Glomerular visceral epithelial cell (primary cell): ENCODE measurements at regions not wholly inside any gene's neighbourhood (a gene's known extent, or its start where the extent isn't known, plus 50 kb on each side); places are given as distances from the start of the nearest gene placed in this dataset.

Source experiments
- DNase-seq: peaks from one replicate; pipeline ENCODE4 v3.0.0-alpha.2; 2016; ENCODE audit errors: extremely low spot score

- DNase-seq: no peak
Observed at GRCh38 chr10:21326594-21327288, 198.7 kb downstream of the SKIDA1 start.

DNA sequence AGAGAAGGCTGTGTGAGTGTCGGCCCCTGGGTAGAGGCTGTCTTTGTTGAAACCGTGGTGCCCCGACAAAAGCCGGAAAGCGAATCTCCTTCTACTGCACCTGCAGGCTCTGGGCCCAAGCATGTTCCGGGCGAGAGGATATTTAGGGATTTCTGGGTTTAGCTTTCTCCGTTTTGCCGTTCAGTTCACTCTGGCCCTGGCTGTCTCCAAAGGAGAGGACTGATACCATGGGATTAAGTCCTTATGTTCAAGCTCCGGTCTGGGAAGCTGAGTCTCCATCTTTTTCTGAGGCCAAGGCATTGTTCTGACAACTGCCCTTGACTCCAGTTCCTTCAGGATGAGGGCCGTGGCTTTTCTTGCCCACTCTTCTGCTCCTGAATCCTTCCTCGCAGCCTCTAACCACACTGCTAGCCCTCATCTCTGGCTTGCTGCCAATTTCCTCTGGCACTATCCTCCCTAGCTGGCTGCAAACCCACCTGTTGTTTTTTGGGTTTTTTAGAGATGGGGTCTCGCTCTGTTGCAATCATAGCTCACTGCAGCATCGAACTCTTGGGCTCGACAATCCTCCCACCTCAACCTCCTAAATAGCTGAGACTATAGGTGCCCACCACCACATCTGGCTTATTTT, 206.8 kb downstream of the SKIDA1 start:
- peak; percentile 65 for DNase-seq

GRCh38 chr10:21317902-21318301, 207.6 kb downstream of the SKIDA1 start:
- peak; percentile 53 for DNase-seq

GRCh38 chr10:21315645-21316220, 209.7 kb downstream of the SKIDA1 start:
- DNase-seq: peak; percentile 96

DNA sequence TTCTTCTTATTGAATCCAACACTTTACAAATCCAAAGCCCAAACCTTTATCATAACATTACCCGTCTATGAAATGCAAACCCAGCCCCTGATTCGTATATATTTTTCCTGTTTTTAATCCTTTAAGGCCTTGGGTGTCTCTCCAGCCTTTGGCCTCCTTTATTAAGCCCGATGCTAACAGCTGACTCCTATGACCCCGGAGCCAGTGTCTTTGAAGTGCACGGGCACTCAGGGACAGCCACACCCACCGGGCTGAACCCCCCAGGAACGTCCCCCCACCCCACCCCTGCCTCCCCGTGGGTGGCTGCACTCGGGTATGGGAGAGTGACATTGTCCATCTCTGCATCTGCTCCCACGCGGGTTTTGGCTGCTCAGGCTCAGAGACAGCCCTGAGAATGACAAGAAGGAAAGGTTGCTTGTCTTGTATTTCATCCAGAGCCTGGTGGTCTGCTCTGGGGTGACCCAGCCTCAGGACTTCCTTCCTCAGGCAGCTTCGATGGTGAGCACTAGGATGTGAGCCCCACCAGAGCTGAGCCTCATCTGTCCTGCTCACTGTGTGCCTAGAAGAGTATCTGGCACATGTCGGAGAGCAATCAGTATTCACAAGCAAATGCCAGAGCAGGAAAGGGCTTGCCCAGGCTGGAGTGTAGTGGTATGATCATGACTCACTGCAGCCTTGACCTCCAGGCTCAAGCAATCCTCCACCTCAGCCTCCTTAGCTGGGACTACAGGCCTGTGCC, 210.4 kb downstream of the SKIDA1 start:
- peak; percentile 59 for DNase-seq

DNA sequence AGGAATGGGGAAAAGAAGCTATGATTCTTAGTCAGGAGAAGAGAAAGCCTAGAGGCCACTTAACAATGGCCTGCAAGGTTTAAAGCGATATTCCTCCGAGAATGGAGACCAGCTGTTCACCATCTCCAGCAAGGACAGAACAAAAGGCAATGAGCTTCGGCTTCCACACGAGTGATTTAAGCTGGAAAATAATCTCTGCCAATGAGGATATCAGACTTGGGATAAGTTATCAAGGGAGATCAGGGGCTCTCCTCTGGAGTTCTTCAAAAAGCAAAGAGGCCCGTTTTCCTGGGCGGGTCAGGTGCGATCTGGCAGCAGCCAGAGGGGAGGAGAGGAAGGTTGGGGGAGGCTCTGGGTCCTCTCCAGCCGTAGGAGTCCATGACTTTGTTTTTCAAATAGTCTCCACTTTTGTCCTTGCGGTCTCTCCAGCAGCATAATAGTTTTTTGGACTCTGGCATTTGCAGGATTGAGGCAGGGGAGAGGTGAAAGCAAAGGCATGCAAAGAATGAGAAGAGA, 211.3 kb downstream of the SKIDA1 start:
- no peak for DNase-seq

DNA sequence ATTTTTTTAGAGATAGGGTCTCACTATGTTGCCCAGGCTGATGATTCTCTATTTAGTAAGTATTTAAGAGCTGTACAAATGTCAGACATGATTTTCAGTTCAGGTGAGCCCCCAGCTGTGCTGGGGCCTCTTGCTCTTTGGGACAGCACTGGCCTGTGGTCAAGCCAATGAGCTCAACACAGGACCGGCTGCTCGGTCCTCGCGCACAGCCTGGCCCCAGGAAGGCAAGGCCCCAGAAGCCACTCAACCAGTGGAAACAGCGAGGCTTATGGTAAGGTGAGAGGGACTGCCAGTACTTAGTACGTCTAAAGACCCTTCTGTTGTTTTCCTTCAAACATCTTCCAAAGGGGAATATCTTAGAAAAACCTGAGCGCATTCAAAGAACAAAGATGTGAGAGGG, 211.8 kb downstream of the SKIDA1 start:
- DNase-seq: no peak

- no peak for DNase-seq
Observed at GRCh38 chr10:21311426-21311825, 214.1 kb downstream of the SKIDA1 start.

GRCh38 chr10:21309427-21309826, 216.1 kb downstream of the SKIDA1 start:
- no peak for DNase-seq

DNA sequence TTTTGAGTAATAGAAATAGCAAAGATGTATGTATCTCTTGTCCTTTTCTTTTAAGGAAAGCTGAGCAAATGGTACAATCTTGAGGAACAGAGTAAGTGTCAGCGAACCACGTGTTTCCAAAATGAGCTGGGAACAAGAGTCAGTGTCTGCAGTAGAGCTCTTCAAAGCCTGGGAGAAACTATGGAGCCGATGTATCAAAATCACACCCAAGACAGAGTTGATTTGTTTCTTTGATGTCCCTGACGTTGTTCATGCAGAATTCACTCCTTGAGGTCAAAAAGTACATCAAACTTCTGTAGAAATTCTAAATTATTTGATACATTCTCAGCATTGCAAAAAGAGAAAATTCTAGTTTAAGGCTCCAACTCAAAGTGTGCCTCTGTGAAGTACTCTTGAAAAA, 216.5 kb downstream of the SKIDA1 start:
- DNase-seq: no peak

GRCh38 chr10:21308018-21308417, 217.5 kb downstream of the SKIDA1 start:
- DNase-seq: no peak

DNA sequence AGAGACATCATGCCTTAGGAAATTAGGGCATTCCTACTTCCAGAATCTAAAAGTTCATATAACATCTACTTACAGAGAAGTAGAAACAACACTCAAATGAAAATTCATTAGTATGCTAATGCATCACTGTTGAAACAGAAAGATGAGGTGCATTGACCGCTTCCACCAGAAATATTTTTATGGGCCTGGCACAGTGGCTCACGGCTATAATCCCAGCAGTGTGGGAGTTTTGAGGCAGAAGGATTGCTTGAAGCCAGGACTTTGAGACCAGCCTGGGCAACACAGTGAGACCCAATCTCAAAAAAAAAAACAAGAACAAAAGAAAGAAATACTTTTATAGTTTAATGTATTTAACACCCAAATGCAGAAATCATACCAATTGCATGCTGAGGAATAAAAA, 220.9 kb downstream of the SKIDA1 start:
- no peak for DNase-seq

- DNase-seq: no peak
Observed at GRCh38 chr10:21304198-21304597, 221.3 kb downstream of the SKIDA1 start.

DNA sequence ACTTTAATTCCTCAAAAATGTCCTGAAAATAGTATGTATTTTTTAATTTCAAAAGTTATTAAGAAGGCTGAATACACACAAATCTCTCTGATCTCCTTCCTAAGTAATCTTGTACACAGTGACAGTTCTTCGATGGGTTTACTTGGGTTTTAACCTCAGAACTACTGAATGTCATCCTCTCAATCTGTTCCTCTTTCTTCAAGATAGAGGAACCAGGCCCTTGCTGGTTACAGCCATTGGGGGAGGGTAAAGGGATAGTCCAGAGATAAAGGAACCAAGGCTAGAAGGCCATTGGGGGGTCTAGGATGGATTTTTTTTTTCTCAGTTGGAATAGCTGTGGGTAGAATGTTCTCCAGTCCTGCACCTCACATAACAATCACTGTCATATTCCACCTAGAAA, 224.9 kb downstream of the SKIDA1 start:
- no peak for DNase-seq

- DNase-seq: no peak
Observed at GRCh38 chr10:21299330-21299729, 226.2 kb downstream of the SKIDA1 start.

- no peak for DNase-seq
Observed at GRCh38 chr10:21298701-21299100, 226.8 kb downstream of the SKIDA1 start.

- DNase-seq: no peak
Observed at GRCh38 chr10:21297603-21298383, 227.7 kb downstream of the SKIDA1 start.

- DNase-seq: peak; percentile 59
Observed at GRCh38 chr10:21296575-21297355, 228.7 kb downstream of the SKIDA1 start.

DNA sequence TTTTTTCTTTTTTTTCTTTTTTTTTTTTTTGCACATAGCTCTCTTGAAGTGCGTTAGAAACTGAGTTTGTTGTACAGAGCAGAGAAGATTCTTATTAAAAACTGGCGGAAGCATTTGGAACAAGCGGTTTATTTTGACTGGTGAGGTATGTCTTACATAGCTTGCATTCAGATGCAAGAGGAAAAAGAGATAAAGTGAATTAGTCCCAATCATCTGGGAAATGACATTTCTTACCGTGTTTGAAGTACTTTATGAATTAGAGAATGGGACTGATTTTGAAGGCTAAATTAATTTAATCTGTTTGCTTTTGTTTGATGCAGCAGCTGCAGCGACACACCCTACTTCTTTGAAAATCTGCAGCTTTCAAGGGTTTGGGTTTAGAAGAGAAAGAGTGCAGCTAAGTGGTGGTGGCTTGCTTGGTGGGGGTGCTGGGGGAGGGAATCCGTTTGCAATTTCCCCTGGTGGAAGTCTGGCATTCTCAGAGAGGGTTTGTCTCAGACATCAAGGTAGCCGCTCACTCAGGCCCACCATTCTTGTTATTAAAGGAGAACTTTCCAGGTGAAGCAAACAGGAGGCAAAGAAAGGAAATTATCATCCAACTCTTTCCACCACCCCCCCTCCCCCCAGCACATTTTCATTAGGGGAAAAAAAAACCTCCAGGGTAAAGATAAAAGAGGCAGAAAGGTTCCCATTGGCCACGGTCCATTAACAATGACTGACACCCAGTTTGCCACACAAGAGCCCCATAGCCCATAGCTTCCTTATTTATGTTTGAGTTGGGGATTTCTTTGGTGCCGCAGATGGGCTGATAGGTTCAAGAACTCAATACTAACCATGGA, 231.7 kb downstream of the SKIDA1 start:
- no peak for DNase-seq
